DOHH2 (cell line): ENCODE measurements at regions not wholly inside any gene's neighbourhood (a gene's known extent, or its start where the extent isn't known, plus 50 kb on each side); places are given as distances from the start of the nearest gene placed in this dataset.

Experiments
- EZH2phosphoT487 ChIP-seq: fragments of 200-600 bp; sonication (generic); IDR thresholded peaks from 2 replicates; pipeline ENCODE4 v1.6.1; 2017; ENCODE audit warnings: borderline replicate concordance, mild to moderate bottlenecking, antibody characterized with exemption, low read length, moderate library complexity, mixed read lengths
- TF ChIP-seq, protein P1 (sequence below): fragments of 200-600 bp; sonication (generic); IDR thresholded peaks from one replicate; pipeline ENCODE4 v1.5.1; 2014; ENCODE audit warnings: antibody characterized with exemption, mild to moderate bottlenecking, low read depth, low read length; ENCODE audit not compliant: poor library complexity, severe bottlenecking

DNA sequence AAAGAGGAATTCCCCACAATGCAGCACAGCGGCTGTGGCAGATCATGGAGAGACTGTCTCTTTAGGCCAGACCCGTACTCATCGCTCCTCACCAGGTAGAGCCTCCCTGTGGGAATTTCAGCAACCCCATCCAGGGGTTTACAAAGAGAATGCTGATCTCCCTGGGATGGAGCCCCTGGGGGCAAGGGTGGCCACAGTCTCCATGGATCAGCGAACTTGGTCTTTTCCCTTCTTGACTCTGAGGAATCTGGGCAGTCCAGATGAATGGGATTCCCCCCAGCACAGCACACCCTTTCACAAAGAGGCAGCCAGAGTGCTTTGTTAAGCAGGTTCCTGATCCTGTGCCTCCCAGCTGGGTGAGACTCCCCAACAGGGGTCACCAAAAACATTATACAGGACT, 108.7 kb upstream of the RGMB start:
- TF ChIP-seq, protein P1, sequence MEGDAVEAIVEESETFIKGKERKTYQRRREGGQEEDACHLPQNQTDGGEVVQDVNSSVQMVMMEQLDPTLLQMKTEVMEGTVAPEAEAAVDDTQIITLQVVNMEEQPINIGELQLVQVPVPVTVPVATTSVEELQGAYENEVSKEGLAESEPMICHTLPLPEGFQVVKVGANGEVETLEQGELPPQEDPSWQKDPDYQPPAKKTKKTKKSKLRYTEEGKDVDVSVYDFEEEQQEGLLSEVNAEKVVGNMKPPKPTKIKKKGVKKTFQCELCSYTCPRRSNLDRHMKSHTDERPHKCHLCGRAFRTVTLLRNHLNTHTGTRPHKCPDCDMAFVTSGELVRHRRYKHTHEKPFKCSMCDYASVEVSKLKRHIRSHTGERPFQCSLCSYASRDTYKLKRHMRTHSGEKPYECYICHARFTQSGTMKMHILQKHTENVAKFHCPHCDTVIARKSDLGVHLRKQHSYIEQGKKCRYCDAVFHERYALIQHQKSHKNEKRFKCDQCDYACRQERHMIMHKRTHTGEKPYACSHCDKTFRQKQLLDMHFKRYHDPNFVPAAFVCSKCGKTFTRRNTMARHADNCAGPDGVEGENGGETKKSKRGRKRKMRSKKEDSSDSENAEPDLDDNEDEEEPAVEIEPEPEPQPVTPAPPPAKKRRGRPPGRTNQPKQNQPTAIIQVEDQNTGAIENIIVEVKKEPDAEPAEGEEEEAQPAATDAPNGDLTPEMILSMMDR = no peak
- no peak for TF ChIP-seq EZH2phosphoT487
